GM23248 (cell line): ENCODE measurements at regions not wholly inside any gene's neighbourhood (a gene's known extent, or its start where the extent isn't known, plus 50 kb on each side); places are given as distances from the start of the nearest gene placed in this dataset.

Experiments used
- DNase-seq: peaks from one replicate; pipeline ENCODE4 v3.0.0-alpha.2; 2015
- H2AFZ ChIP-seq: fragments of 200-600 bp; sonication (generic); 2 replicates; pipeline ENCODE4 v1.6.1; 2016; ENCODE audit warnings: antibody characterized with exemption
- H3F3A ChIP-seq: fragments of 200-600 bp; sonication (generic); 2 replicates; pipeline ENCODE4 v1.6.1; 2016; ENCODE audit warnings: mild to moderate bottlenecking, antibody characterized with exemption, mixed run types; ENCODE audit not compliant: insufficient read depth
- H3K27ac ChIP-seq: fragments of 200-600 bp; sonication (generic); 2 replicates; pipeline ENCODE4 v1.5.1; 2016; ENCODE audit warnings: mild to moderate bottlenecking
- H3K27me3 ChIP-seq: fragments of 200-600 bp; sonication (generic); replicated peaks from 2 replicates; pipeline ENCODE4 v1.6.1; 2016; ENCODE audit warnings: mild to moderate bottlenecking; ENCODE audit not compliant: insufficient read depth
- H3K36me3 ChIP-seq: fragments of 200-600 bp; sonication (generic); 2 replicates; pipeline ENCODE4 v1.6.1; 2016; ENCODE audit warnings: low read depth, mild to moderate bottlenecking
- H3K4me1 ChIP-seq: fragments of 200-600 bp; sonication (generic); 2 replicates; pipeline ENCODE4 v1.6.1; 2016; ENCODE audit warnings: mild to moderate bottlenecking; ENCODE audit not compliant: insufficient read depth
- H3K4me2 ChIP-seq: fragments of 200-600 bp; sonication (generic); one replicate; pipeline ENCODE4 v1.6.1; 2016; ENCODE audit warnings: mild to moderate bottlenecking; ENCODE audit not compliant: unreplicated experiment
- H3K4me3 ChIP-seq: fragments of 200-600 bp; sonication (generic); 2 replicates; pipeline ENCODE4 v1.5.1; 2016; ENCODE audit warnings: mild to moderate bottlenecking
- H3K79me2 ChIP-seq: fragments of 200-600 bp; sonication (generic); 2 replicates; pipeline ENCODE4 v1.6.1; 2016; ENCODE audit warnings: mild to moderate bottlenecking; ENCODE audit not compliant: insufficient read depth
- H3K9ac ChIP-seq: fragments of 200-600 bp; sonication (generic); 2 replicates; pipeline ENCODE4 v1.6.1; 2016; ENCODE audit warnings: mild to moderate bottlenecking
- H3K9me2 ChIP-seq: fragments of 200-600 bp; sonication (generic); 2 replicates; pipeline ENCODE4 v1.6.1; 2016; ENCODE audit warnings: mixed run types, mild to moderate bottlenecking, moderate library complexity; ENCODE audit not compliant: insufficient read depth
- H3K9me3 ChIP-seq: fragments of 200-600 bp; sonication (generic); one replicate; pipeline ENCODE4 v1.6.1; 2017; ENCODE audit warnings: low read depth
- H4K20me1 ChIP-seq: fragments of 200-600 bp; sonication (generic); 2 replicates; pipeline ENCODE4 v1.6.0; 2016; ENCODE audit not compliant: insufficient read depth
- EZH2 ChIP-seq: fragments of 200-600 bp; sonication (generic); IDR thresholded peaks from 2 replicates; pipeline ENCODE4 v1.6.1; 2018; ENCODE audit warnings: antibody characterized with exemption, mild to moderate bottlenecking; ENCODE audit not compliant: insufficient read depth, poor library complexity, severe bottlenecking
- EZH2phosphoT487 ChIP-seq: fragments of 200-600 bp; sonication (generic); IDR thresholded peaks from 2 replicates; pipeline ENCODE4 v1.6.1; 2018; ENCODE audit warnings: antibody characterized with exemption, moderate library complexity, mild to moderate bottlenecking, low read depth; ENCODE audit not compliant: insufficient read depth
- WGBS, 2 experiments: methylation state at CpG; one replicate each; pipeline ENCODE4 v1.1.6; 2015 to 2017; ENCODE audit warnings: low lambda C conversion rate in 2 of 2, low coverage in 1 of 2; ENCODE audit errors: missing lambda C conversion rate in 2 of 2; 5-methylcytosine and 5-hydroxymethylcytosine counted together
- in situ Hi-C: fragments of 300-500 bp; cut with MboI; formaldehyde crosslinking; loops from 2 replicates; pipeline ENCODE4 v1.15.0; 2020

DNA sequence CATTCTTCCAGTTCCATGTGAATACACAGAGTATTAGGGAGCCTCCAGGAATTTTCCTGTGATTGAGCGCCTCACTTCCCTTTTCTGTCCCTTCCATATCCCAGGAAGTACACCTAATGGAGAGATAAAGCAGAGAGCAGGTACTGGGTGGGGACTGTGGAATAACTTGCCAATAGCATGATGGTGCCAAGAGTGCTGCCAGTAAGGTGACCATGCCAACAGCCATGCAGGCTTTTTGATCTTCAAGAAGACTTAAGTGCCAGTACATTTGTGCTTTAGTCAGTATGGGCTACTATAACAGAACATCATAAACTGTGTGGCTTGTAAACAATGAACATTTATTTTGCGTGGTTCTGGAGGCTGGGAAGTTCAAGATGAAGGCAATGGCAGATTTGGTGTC, 160.2 kb upstream of the RIMS1 start:
- in situ Hi-C loops, result no loop called here
- no peak overlapping the region for H3K27ac ChIP-seq
- WGBS, 2 experiments, result 29 to 38% methylated on average over 2 of the region's 2 CpGs

DNA sequence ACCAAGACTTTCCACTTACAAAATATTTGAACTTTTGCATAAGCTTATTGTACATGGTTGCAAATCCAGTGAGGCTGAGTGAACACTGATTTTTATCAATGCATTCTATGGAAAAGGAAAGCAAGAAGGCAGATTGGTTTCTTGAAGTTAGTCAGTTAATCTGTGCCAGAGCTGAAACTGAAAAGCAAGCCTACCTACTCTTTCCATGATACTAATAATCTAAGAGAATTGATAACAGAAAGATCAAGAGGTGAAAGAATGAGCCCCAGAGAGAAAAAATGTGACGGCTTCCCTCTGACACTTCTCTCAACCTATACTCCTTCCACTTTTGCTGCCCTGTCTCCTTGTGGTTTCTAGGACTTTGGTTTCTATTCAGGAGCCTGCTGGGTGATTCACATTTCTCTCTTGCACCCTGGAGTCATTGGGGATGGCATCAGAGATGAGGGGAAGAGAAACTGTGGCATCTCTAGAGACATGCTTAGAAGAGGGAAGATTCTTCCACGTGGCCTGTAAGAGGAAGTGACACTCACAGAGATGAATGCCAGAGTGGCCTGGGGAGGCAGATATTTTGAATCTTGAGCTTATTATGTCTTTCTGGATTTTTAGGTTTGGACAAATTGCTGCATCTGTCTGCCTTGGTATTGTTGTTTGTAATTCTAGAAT, 158.6 kb upstream of the RIMS1 start:
- in situ Hi-C loops, result no loop called here
- Histone ChIP-seq H3K4me3 (no peak overlapping the region), H3K9ac (no peak overlapping the region), H3K27ac (peak overlapping the region; percentile 3; the same call in 1 of the 2 replicates), H3K36me3 (no peaks in the 10 kb centered on the region), H2AFZ (no peak overlapping the region), H3K4me2 (peak overlapping the region; percentile 1), H3K9me2 (no peaks in the 10 kb centered on the region), H3K4me1 (peaks cover 26% of the 10 kb centered on the region), H3F3A (0 out of 2 replicates have a peak, but pooled peaks cover 4% of the 10 kb centered on the region), H3K79me2 (no peaks in the 10 kb centered on the region), H3K27me3 (no peaks in the 10 kb centered on the region), H3K9me3 (no peaks in the 10 kb centered on the region), H4K20me1 (no peaks in the 10 kb centered on the region)
- 31 to 39% methylated on average over 2 of the region's 2 CpGs for WGBS, 2 experiments
- TF ChIP-seq EZH2phosphoT487 (no peak), EZH2 (no peak)
- DNase-seq, result peak; percentile 57

More for the DNA sequence above, 160.2 kb upstream of the RIMS1 start:
- Histone ChIP-seq H4K20me1 (no peaks in the 10 kb centered on the region), H3K27me3 (no peaks in the 10 kb centered on the region), H2AFZ (no peak overlapping the region), H3K4me1 (peaks cover 31% of the 10 kb centered on the region), H3K79me2 (no peaks in the 10 kb centered on the region), H3K36me3 (no peaks in the 10 kb centered on the region), H3F3A (0 out of 2 replicates have a peak, but pooled peaks cover 4% of the 10 kb centered on the region), H3K4me2 (no peak overlapping the region), H3K9me2 (no peaks in the 10 kb centered on the region), H3K4me3 (no peak overlapping the region), H3K9ac (no peak overlapping the region), H3K9me3 (no peaks in the 10 kb centered on the region)
- DNase-seq, result no peak
- TF ChIP-seq EZH2, result no peak
- TF ChIP-seq EZH2phosphoT487, result no peak

DNA sequence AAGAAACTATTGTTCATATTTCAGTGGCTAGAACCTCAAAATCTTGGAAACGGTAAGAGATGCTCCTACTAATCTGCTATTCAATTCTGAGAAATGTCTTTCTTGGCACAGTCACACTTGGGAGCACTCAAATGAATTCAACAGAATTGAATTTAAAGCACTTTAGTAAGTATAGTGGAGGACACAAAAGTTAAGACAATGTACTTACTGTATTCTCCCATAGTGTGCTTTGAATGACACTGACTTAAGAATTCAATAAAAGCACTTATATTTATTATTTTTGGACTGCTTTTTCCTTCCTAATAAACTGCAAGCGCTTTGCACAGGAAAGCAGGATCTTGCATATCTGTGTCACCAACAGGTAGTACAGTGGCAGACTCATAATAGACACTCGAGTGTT, 156.1 kb upstream of the RIMS1 start:
- H3K4me2 ChIP-seq, result no peak overlapping the region
- H4K20me1 ChIP-seq, result no peaks in the 10 kb centered on the region
- TF ChIP-seq EZH2 (no peak), EZH2phosphoT487 (no peak)
- H3K4me1 ChIP-seq, result peaks cover 22% of the 10 kb centered on the region
- no peaks in the 10 kb centered on the region for H3K79me2 ChIP-seq
- H3K9me2 ChIP-seq, result no peaks in the 10 kb centered on the region
- no peak overlapping the region for H2AFZ ChIP-seq
- no peak overlapping the region for H3K4me3 ChIP-seq
- no peaks in the 10 kb centered on the region for H3K36me3 ChIP-seq
- no peak for DNase-seq
- no peaks in the 10 kb centered on the region for H3K9me3 ChIP-seq
- WGBS, 2 experiments, result 46 to 51% methylated on average over 3 of the region's 3 CpGs
- in situ Hi-C loops, result no loop called here
- no peaks in the 10 kb centered on the region for H3K27me3 ChIP-seq
- no peak overlapping the region for H3K9ac ChIP-seq
- no peaks in the 10 kb centered on the region for H3F3A ChIP-seq
- H3K27ac ChIP-seq, result no peak overlapping the region

DNA sequence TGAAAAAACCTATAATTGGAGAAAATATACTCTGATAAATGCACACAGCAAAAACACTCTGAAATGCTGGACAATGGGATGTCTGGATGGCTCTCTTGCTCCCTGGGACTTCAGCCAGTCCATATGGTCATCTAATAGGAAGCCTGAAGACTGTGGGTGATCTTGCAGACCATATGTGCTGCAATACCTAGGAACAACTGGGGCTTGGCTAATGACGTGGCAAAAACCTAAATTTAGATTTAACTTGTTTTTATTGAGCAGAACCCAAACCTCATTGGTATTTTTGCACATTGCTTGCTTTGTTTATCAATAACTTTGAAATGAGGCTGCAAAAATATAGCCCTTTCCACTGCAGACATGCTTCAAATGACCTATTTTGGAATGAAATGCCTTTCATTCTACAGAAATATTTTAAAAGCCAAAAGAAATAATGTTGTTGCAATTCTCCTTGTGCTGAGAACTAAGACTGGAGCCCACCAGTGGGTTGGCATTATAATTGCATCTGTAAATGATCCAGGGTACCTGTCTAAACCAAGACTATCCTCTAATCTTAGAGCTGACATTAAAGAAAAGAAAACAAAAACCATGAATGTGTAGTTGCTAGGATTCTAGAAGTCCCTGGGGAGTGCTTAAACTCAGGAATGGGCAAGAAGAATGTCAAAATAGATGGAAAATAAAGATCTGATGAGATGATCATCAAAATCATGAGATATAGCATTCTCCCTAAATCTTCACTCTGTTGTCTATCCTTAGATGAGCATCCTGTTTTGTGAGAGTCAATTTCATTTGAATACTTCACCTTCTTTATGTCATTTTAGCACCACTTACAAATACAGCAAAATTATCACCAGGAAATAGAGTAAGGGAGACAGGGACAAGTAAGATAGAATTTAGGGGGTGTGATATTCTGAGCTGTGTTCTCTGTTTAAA, 152.1 kb upstream of the RIMS1 start:
- no peaks in the 10 kb centered on the region for H3K9me3 ChIP-seq
- TF ChIP-seq EZH2phosphoT487 (no peak), EZH2 (no peak)
- 0 to 4% methylated on average over 1 of the region's 1 CpG for WGBS, 2 experiments
- H3K9ac ChIP-seq, result no peak overlapping the region
- H3K27me3 ChIP-seq, result no peaks in the 10 kb centered on the region; the same call in 1 of the 2 replicates
- no peaks in the 10 kb centered on the region for H3K36me3 ChIP-seq
- 0 out of 2 replicates have a peak, but pooled peaks cover 8% of the 10 kb centered on the region for H3K4me1 ChIP-seq
- peak; percentile 36 for DNase-seq
- no peak overlapping the region for H2AFZ ChIP-seq
- in situ Hi-C loops, result no loop called here
- no peaks in the 10 kb centered on the region for H3F3A ChIP-seq
- H3K79me2 ChIP-seq, result no peaks in the 10 kb centered on the region
- no peaks in the 10 kb centered on the region for H4K20me1 ChIP-seq
- no peak overlapping the region for H3K4me2 ChIP-seq
- H3K27ac ChIP-seq, result 0 out of 2 replicates have a peak overlapping the region, but pooled peaks have one; percentile 14
- no peaks in the 10 kb centered on the region for H3K9me2 ChIP-seq
- H3K4me3 ChIP-seq, result no peak overlapping the region
